ENCODE measurements at regions not wholly inside any gene's neighbourhood (a gene's known extent, or its start where the extent isn't known, plus 50 kb on each side); places are given as distances from the start of the nearest gene placed in this dataset.
A peak's percentile ranks its signal among the peaks of the same experiment; 100 is the strongest.

- no peak for TF ChIP-seq CTCF (IDR thresholded peaks at IDR 0.05; ENCODE audit: extremely low read depth, missing control alignments)
Measured at GRCh38 chr1:181160998-181161870, 72.7 kb downstream of the IER5 start.

GRCh38 chr1:181163662-181164061 lies 75.2 kb downstream of the IER5 start:
- TF ChIP-seq CTCF (IDR thresholded peaks at IDR 0.05; ENCODE audit: extremely low read depth, missing control alignments), result no peak
- DNase-seq (ENCODE audit: low spot score), result no peak

More at GRCh38 chr1:181160998-181161870, 72.7 kb downstream of the IER5 start:
- no peak for DNase-seq (ENCODE audit: low spot score)

- DNase-seq (ENCODE audit: low spot score), result peak; percentile 79
- TF ChIP-seq CTCF (IDR thresholded peaks at IDR 0.05; ENCODE audit: extremely low read depth, missing control alignments), result peak; percentile 70
Measured at GRCh38 chr1:181166377-181167196, 78.1 kb downstream of the IER5 start.

GRCh38 chr1:181169281-181169865 lies 80.9 kb downstream of the IER5 start:
- no peak for DNase-seq (ENCODE audit: low spot score)

GRCh38 chr1:181170194-181170593 lies 81.7 kb downstream of the IER5 start:
- DNase-seq (ENCODE audit: low spot score), result no peak

More at GRCh38 chr1:181169281-181169865, 80.9 kb downstream of the IER5 start:
- no peak for TF ChIP-seq CTCF (IDR thresholded peaks at IDR 0.05; ENCODE audit: extremely low read depth, missing control alignments)

GRCh38 chr1:181172082-181172481 lies 83.6 kb downstream of the IER5 start:
- DNase-seq (ENCODE audit: low spot score), result no peak
- TF ChIP-seq CTCF (IDR thresholded peaks at IDR 0.05; ENCODE audit: extremely low read depth, missing control alignments), result no peak

More at GRCh38 chr1:181170194-181170593, 81.7 kb downstream of the IER5 start:
- TF ChIP-seq CTCF (IDR thresholded peaks at IDR 0.05; ENCODE audit: extremely low read depth, missing control alignments), result no peak
